ENCODE measurements at regions not wholly inside any gene's neighbourhood (a gene's known extent, or its start where the extent isn't known, plus 50 kb on each side); places are given as distances from the start of the nearest gene placed in this dataset.

- no peak for DNase-seq (ENCODE audit: low read depth in 2 of 2, low spot score in 1 of 2)
These were observed 1291.5 kb downstream of the TBC1D22A start for GRCh38 chr22:48053973-48054372.

- no peak for DNase-seq (ENCODE audit: low read depth in 2 of 2, low spot score in 1 of 2)
These were observed 1291.0 kb downstream of the TBC1D22A start for GRCh38 chr22:48053486-48053885.

GRCh38 chr22:48052621-48052890 lies 1290.1 kb downstream of the TBC1D22A start:
- no peak for DNase-seq (ENCODE audit: low read depth in 2 of 2, low spot score in 1 of 2)

DNA sequence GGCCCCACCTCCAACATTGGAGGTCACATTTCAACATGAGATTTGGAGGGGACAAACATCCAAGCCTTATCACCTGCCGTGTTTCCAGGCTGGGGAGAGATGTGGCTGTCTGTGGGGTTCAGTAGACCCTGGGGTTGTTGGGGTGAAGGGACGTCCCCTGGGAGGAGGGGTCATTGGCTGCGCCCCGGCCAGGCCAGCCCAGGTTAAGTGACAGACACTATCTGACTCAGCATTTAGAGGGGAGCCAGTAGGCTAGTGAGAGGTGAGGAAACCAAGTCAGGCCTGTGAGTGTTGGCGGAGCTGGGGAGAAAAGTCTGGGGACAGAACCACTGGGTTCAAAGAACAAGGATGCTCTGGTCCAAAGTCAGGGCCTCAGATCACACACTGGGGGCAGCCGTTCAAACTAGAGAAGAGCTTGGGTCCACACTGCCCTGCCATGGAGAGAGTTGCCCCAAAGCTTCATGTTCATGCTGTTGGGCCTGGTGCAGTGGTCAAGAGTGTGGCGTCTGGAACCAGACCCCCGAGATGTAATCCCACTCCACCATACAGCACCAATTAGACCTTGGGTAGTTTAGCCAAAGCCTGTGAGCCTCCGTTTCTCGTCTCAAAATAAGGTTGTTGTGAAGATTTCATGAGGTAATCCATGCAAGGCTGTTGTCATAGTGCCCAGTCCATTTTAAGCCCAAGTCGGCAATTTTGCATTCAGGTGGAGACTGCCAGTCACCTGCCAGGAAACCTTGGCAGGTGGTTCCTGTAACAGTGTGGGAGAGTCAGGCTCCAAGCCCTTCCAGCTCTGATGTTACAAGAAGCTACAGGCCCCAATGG lies 1289.6 kb downstream of the TBC1D22A start:
- DNase-seq (ENCODE audit: low read depth in 2 of 2, low spot score in 1 of 2) = no peak

- no peak for DNase-seq (ENCODE audit: low read depth in 2 of 2, low spot score in 1 of 2)
These were observed 1288.4 kb downstream of the TBC1D22A start for GRCh38 chr22:48050836-48051235.

- DNase-seq (ENCODE audit: low read depth in 2 of 2, low spot score in 1 of 2) = no peak
These were observed 1286.7 kb downstream of the TBC1D22A start for GRCh38 chr22:48049116-48049515.

DNA sequence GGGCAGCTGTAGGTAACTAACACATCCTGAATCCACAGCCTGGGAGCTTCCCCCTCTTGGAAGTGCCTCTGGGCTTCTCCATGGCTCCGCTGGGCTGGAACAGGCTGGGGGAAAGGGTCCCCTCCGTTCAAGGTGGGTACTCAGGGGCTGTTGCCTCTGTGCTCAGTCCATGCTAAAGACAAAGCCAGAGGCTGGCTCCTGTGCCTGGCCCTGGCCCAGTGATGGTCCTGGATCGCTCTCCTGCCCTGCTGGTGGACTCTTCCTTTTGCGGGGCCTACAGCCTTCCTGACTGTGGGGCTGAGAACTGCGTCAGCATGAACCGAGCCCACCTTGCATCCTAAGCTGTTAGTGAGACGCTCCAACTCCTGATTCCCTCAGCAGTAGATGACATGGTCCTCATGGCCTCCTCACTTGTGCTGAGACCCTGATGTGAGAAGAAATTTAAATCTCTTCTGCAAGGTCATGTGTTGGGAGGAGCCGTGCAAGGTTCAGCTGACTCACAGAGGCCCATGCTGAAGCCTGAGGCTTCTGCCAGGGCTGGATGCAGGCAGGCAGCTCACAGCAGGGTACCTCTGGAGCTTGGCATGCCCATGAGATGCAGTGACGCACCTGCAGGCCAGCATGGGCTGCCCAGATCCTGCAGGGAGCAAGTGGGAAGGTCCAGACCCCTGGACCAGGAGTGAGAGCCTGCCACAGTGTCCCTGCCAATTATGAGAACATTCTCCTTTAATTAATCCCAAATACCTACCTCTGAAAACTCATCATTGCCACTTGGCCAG lies 1285.5 kb downstream of the TBC1D22A start:
- DNase-seq (ENCODE audit: low read depth in 2 of 2, low spot score in 1 of 2) = no peak

DNA sequence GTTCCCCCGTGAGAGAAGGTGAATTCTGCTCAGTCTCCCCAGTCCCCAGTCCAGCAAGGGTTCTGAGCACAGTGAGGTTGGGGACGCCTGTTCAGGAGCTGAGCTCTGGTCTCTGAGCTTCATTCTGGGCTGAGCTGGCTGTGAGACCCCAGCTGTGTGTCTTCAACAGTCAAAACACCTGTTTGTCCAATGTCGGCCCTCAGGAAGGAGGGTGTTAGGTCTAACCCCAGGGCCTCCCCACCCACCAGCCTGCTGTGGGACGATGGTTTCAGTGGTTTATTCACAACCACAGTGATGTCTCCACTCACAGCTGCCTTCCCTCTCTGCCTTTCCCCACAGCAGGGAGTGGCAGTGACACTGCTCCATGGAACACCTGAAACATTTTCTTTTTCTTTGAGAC lies 1282.9 kb downstream of the TBC1D22A start:
- no peak for DNase-seq (ENCODE audit: low read depth in 2 of 2, low spot score in 1 of 2)

DNA sequence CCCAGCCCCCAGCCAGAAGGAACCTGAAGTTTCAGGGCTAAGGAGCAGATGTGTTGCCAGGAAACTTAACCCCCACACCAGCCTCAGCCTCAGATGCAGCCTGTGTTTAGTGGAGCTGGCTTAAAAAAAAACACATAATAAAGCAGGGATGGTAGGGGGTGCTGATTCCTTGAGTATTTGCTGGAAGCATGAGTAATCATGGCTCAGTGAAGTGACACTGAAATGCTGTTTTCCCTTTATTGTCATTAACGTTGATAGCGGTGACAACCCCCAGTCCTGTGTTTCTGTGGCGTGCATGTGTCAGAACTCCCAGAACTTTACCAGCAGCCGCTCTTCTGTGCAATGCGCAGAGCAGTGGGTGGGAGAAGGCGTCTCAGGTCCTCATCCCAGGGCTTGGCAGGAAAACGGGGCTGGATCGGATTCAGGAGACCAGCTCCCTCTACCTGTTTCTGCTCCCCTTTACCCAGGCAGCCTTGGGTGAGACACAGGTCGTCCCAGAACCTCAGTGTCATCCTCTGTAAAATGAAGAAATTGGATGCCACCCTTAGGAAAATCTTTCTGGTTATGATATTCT lies 1282.1 kb downstream of the TBC1D22A start:
- no peak for DNase-seq (ENCODE audit: low read depth in 2 of 2, low spot score in 1 of 2)

DNA sequence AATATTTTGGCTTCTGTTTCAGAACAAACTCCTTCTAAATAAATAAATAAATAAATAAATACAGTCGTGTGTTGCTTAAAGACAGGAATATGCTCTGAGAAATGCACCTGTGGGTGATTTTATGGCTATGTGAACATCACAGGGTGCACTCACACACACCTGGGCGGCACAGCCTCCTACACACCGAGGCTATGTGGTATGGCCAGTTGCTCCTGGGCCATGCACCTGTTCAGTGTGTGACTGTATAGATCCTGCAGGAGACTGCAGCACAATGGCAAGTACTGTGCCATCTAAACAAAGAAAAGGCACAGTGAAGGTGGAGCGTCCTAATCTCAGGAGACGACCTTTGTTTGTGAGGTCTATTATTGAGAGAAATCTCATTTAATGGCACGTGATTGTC lies 1281.1 kb downstream of the TBC1D22A start:
- DNase-seq (ENCODE audit: low read depth in 2 of 2, low spot score in 1 of 2) = no peak

DNA sequence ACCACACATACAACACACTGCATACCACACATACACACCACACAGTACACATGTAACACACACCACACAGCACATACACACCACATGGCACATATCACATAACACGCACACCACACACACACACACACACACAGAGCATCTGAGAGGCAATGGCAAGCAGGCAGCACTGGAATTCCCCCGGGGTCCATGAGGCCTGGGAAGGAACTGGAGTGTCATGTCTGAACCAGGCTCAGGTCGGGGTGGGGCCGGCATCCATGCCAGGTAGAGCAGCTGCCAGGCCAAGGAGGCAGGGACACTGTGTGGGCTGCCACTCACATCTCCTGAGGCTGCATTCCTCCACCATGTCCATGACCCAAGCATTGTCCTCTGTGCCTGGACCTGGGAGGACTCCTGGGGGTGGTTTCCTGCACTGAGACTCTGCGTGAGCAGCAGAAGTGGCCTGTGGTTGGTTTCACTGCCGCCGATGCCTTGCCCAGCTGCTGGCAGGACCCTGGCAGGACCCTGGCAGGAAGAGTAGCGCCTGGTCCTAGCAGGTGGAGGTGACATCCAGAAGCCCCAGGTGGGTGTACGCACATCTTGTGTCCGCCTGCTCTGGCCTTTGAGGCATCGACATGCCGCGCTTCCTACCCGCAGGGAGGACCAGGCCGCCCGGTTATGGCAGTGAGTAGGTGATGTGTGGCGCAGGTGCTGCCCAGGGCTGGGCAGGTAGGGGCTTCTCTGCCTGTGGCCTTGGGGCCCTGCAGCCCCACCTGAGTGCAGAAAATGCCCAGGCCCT lies 1280.4 kb downstream of the TBC1D22A start:
- no peak for DNase-seq (ENCODE audit: low read depth in 2 of 2, low spot score in 1 of 2)

DNA sequence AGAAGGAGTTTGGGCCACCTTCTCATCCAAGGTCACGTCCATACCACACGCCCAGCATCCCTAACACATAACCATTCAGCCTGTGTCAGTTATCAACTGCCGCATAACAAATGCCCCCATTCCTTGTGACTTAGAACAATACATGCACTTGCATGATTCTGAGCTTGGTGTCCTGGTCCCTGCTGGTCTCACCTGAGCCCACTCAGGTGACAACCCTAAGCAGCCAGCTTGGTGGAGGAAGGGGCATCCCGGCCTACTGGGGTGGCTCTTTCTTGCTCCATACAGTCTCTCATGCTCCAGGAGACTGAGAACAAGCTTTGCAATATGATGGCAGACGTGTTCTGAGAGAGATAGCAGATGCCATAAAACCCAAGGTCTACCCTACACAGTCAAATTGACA lies 1276.9 kb downstream of the TBC1D22A start:
- no peak for DNase-seq (ENCODE audit: low read depth in 2 of 2, low spot score in 1 of 2)

- no peak for DNase-seq (ENCODE audit: low read depth in 2 of 2, low spot score in 1 of 2)
These were observed 1275.2 kb downstream of the TBC1D22A start for GRCh38 chr22:48037618-48038017.

DNA sequence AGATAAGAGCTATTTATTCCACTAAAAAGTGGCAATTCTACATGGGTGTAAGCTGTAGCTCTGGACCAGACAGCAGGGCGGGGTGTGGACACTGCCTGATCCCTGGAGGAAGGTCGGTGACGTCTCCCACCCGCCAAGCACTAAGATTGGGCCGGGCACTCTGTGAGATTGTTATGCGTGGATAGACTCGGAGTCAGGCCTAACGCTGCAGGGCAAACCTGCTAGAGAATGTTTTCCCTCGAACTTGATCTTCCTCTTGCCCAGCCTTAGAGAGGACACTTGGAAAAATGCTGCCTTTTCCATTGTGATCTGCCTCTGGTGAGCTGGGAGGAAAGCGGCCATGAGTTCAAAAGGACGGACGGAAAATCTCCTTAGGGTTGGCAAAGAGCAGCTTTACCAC lies 1273.4 kb downstream of the TBC1D22A start:
- DNase-seq (ENCODE audit: low read depth in 2 of 2, low spot score in 1 of 2) = no peak

DNA sequence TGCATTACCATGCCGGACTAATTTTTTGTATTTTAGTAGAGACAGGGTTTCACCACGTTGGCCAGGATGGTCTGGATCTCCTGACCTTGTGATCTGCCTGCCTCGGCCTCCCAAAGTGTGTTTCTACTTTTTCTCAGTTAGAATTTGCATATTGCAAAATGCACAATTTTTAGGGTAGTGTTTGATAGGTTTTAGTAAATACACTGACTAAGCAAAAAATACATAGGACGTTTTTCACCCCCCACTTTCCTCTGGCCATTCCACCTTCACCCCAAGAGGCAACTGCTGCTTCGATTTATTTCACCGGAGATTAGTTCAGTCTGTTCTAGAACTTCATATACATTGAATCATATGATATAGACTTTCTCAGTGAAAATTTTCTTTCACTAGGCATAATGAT lies 1269.1 kb downstream of the TBC1D22A start:
- DNase-seq (ENCODE audit: low read depth in 2 of 2, low spot score in 1 of 2) = no peak

- no peak for DNase-seq (ENCODE audit: low read depth in 2 of 2, low spot score in 1 of 2)
These were observed 1262.6 kb downstream of the TBC1D22A start for GRCh38 chr22:48025096-48025495.

DNA sequence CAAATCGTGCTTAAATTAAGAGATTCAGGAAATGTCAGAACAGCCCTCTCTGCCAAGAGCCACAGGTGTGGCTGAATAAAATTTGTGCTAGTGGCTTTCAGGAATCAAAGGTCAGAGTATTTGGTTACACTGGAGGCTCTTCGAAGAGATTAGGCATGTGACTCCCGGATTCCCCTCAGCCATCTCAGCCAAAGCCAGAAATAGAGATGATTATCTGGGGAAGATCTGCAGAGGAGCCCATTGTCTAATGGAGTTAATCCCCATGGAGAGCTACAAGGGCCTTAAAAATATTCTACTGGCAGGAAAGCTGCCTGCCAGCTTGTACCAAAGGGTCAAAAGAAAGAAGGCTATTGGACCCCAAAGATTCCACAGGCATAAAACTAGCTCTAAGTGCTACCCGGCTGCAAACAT lies 1259.5 kb downstream of the TBC1D22A start:
- no peak for DNase-seq (ENCODE audit: low read depth in 2 of 2, low spot score in 1 of 2)

DNA sequence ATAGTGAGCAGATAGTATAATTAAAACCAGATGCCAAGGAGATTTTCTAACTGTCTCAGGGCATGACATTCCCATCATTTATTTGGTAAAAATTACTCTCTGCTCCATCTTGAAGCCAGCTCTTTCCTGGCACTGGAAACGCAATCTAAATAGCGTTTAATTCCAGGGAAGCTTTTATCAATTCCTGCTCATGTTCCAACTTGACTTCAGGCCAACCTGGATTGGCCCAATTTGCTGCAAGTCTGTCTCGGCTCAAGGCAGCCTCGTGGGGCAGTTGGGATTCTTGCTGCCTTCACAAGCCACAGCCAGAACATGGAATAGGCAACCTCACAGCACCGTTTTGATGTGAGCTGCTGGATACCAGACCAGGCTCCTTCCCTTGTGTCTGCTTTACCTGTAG lies 1255.9 kb downstream of the TBC1D22A start:
- DNase-seq (ENCODE audit: low read depth in 2 of 2, low spot score in 1 of 2) = no peak

DNA sequence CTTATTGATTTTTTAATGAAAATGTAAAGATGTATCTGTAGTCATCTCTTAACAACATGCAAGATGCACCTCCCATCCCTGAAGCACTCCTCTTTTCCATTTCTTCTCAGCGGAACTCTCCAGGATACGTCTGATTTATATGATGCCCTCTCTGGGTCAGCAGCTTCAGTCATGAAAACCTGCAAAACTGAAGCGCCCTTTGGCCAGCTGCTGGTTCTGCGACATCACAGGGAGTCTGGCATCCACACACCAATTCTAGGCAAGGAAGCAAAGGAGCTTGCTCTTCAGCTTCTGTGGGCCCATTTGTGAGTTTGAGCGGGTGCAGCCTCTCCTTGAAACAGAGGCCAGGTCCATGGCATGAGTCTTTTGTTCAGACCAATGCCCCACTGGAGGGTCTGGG lies 1253.3 kb downstream of the TBC1D22A start:
- no peak for DNase-seq (ENCODE audit: low read depth in 2 of 2, low spot score in 1 of 2)

DNA sequence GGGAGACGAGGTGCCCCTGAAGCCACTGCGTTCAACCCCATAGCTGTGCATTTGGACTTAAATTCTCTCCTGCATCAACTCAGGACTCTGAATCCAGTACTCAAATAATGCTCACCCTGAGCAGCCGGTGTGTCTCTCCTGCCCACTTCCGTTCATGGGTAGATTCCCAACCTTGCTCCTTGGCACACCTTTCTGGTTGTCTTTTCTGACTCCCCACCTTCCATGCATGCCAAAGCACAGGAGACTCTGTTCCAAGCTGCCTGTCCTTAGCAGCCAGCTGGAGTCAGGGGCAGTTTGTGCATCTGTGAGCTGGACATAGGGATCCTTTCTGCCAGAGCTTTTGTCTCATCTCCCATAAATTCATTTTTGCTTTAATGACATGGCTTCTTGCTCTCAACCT lies 1242.5 kb downstream of the TBC1D22A start:
- no peak for DNase-seq (ENCODE audit: low read depth in 2 of 2, low spot score in 1 of 2)

DNA sequence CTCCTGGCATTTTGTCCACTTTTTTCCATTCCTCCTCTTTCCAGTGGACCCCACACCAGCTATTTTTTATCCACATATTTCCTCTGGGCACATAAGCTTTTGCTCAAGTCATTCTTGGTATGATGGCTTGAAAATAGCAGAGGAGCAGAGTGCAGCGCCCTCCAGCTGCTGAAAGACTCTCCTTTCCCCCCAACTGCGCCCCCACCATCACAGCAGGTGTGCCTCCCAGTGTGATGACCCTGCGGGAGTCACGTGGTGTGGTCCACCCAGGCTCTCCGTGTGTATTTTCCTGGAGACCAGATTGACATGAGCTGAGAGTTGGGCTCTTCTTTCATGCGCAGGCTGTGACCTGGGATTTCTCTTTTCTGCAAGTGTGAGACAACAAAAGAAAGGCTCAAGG lies 1241.6 kb downstream of the TBC1D22A start:
- DNase-seq (ENCODE audit: low read depth in 2 of 2, low spot score in 1 of 2) = no peak

DNA sequence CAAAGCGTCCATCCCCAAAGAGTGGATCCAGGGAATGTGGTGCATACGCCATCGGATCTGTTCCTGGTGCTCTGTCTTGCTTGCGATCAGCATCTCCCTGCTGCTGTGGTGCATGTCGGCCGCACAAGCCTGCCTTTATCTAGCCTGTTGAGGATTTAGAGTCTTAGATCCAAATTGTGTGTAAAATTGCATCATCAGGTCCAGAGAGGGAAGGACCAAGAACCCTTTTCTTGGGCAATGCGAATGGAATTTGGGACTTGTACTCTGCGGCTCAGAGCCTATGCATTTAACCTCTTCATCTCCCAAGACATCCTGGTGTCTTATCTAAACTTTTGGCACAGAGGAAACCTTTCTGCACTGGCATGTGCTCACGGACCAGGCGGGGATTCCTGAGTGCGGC lies 1238.7 kb downstream of the TBC1D22A start:
- no peak for DNase-seq (ENCODE audit: low read depth in 2 of 2, low spot score in 1 of 2)

Data from stimulated activated CD8-positive, alpha-beta memory T cell treated with anti-CD3 and anti-CD28 coated beads, Interleukin-4, amount 100 ng/mL, for 4 hours (primary cell).